Keratinocyte (primary cell): ENCODE measurements at regions not wholly inside any gene's neighbourhood (a gene's known extent, or its start where the extent isn't known, plus 50 kb on each side); places are given as distances from the start of the nearest gene placed in this dataset.

ENCODE experiments used
- DNase-seq: peaks from one replicate; pipeline ENCODE4 v3.0.0-alpha.2; 2011; ENCODE audit warnings: low read depth, missing footprints, low spot score
- FAIRE-seq: peaks from 2 replicates; lab custom pipeline; 2011; peaks lifted over from hg19 to GRCh38; lab: Jason Lieb, UNC
- H2AFZ ChIP-seq: 2 replicates; pipeline ENCODE4 v1.6.0; 2012; ENCODE audit warnings: low read length, control low read depth, inconsistent platforms; ENCODE audit not compliant: control insufficient read depth
- H3K27ac ChIP-seq: 2 replicates; pipeline ENCODE4 v1.5.1; 2011; ENCODE audit warnings: low read length; ENCODE audit not compliant: control insufficient read depth, insufficient read depth
- H3K27me3 ChIP-seq: 3 replicates; pipeline ENCODE4 v1.6.0; 2011; ENCODE audit warnings: low read length; ENCODE audit not compliant: control insufficient read depth, insufficient read depth; ENCODE audit errors: extremely low read depth
- H3K36me3 ChIP-seq, 2 experiments: 2 replicates in 1 of 2; 3 replicates in 1 of 2; pipeline ENCODE4 v1.5.1; 2011; ENCODE audit warnings: low read length in 2 of 2, mild to moderate bottlenecking in 1 of 2; ENCODE audit not compliant: control insufficient read depth in 2 of 2, insufficient read depth in 2 of 2; ENCODE audit errors: extremely low read depth in 1 of 2
- H3K4me1 ChIP-seq: 3 replicates; pipeline ENCODE4 v1.5.1; 2011; ENCODE audit warnings: low read length; ENCODE audit not compliant: control insufficient read depth, insufficient read depth; ENCODE audit errors: extremely low read depth
- H3K4me2 ChIP-seq: 3 replicates; pipeline ENCODE4 v1.6.0; 2011; ENCODE audit warnings: low read depth, low read length; ENCODE audit not compliant: control insufficient read depth, insufficient read depth; ENCODE audit errors: extremely low read depth
- H3K4me3 ChIP-seq, 3 experiments: fragments of 200-600 bp in 1 of 3; sonication (generic) in 1 of 3; 2 replicates in 2 of 3; 3 replicates in 1 of 3; pipeline ENCODE4 v1.5.1; 2011 to 2016; ENCODE audit warnings: low read length in 3 of 3, mild to moderate bottlenecking in 3 of 3, control low read depth in 2 of 3, inconsistent platforms in 1 of 3, low read depth in 1 of 3, mixed read lengths in 1 of 3, mixed run types in 1 of 3, moderate library complexity in 1 of 3; ENCODE audit not compliant: control insufficient read depth in 2 of 3, insufficient read depth in 2 of 3; ENCODE audit errors: extremely low read depth in 1 of 3
- H3K79me2 ChIP-seq: 2 replicates; pipeline ENCODE4 v1.6.0; 2012; ENCODE audit warnings: low read length; ENCODE audit not compliant: control insufficient read depth, insufficient read depth
- H3K9ac ChIP-seq: 3 replicates; pipeline ENCODE4 v1.6.0; 2011; ENCODE audit warnings: low read length; ENCODE audit not compliant: control insufficient read depth, insufficient read depth; ENCODE audit errors: extremely low read depth
- H3K9me1 ChIP-seq: 3 replicates; pipeline ENCODE4 v1.6.0; 2011; ENCODE audit warnings: low read length; ENCODE audit not compliant: control insufficient read depth, insufficient read depth; ENCODE audit errors: extremely low read depth
- H3K9me3 ChIP-seq: 2 replicates; pipeline ENCODE4 v1.5.1; 2012; ENCODE audit warnings: low read depth, low read length; ENCODE audit not compliant: control insufficient read depth
- H4K20me1 ChIP-seq: 3 replicates; pipeline ENCODE4 v1.6.0; 2011; ENCODE audit warnings: low read length; ENCODE audit not compliant: control insufficient read depth, insufficient read depth; ENCODE audit errors: extremely low read depth
- EZH2 ChIP-seq: IDR thresholded peaks from one replicate; pipeline ENCODE4 v1.6.1; 2012; ENCODE audit warnings: inconsistent platforms, mild to moderate bottlenecking, low read length, moderate library complexity
- dilution Hi-C: fragments of 300-500 bp; cut with MboI; formaldehyde crosslinking; loops from one replicate; pipeline ENCODE4 v1.7.0; 2020; ENCODE audit warnings: low sequenced_read_pairs; ENCODE audit not compliant: extremely low pct_ligation_motif_present
- TF ChIP-seq, protein P1 (sequence below), 3 experiments: IDR thresholded peaks in 1 of 3; conservative IDR thresholded peaks in 1 of 3; optimal IDR thresholded peaks in 1 of 3; 2 replicates in 2 of 3; 3 replicates in 1 of 3; pipeline versions ENCODE3 to v1.5.1; 2011; ENCODE audit warnings: low read length in 3 of 3, mild to moderate bottlenecking in 3 of 3, moderate library complexity in 2 of 3, control low read depth in 1 of 3, inconsistent platforms in 1 of 3; ENCODE audit not compliant: insufficient read depth in 2 of 3; ENCODE audit errors: extremely low read depth in 1 of 3

DNA sequence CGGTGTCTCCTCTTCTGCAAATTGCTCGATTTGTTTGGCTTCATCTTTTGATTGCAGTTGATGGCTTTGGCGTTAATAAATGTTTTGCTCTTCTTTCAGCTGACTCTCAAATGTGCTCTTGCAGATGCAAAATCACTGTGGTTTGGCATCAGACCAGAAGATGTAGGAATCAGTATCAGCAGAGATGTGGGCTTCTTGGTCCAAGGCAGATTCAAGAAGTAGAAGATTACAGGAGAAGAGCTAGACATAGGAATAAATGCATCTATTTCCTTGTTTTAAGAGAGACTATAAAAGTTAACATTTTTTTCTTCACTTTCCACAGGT lies 59.8 kb upstream of the BACH1 start:
- FAIRE-seq (peak; percentile 56), DNase-seq (no peak)
- Histone ChIP-seq H3K27ac (no peak overlapping the region), H3K9me3 (no peaks in the 10 kb centered on the region), H3K9me1 (no peaks in the 10 kb centered on the region), H3K9ac (no peak overlapping the region), H4K20me1 (no peaks in the 10 kb centered on the region), H3K36me3 (no peaks in the 10 kb centered on the region), H3K4me1 (peaks cover 32% of the 10 kb centered on the region), H3K4me3 (no peak overlapping the region), H3K27me3 (no peaks in the 10 kb centered on the region), H2AFZ (peak overlapping the region; percentile 18), H3K79me2 (no peaks in the 10 kb centered on the region), H3K4me2 (no peak overlapping the region)
- dilution Hi-C loops, result no loop called here
- no peak for TF ChIP-seq EZH2
- TF ChIP-seq, protein P1, sequence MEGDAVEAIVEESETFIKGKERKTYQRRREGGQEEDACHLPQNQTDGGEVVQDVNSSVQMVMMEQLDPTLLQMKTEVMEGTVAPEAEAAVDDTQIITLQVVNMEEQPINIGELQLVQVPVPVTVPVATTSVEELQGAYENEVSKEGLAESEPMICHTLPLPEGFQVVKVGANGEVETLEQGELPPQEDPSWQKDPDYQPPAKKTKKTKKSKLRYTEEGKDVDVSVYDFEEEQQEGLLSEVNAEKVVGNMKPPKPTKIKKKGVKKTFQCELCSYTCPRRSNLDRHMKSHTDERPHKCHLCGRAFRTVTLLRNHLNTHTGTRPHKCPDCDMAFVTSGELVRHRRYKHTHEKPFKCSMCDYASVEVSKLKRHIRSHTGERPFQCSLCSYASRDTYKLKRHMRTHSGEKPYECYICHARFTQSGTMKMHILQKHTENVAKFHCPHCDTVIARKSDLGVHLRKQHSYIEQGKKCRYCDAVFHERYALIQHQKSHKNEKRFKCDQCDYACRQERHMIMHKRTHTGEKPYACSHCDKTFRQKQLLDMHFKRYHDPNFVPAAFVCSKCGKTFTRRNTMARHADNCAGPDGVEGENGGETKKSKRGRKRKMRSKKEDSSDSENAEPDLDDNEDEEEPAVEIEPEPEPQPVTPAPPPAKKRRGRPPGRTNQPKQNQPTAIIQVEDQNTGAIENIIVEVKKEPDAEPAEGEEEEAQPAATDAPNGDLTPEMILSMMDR (optimal IDR thresholded peaks at IDR 0.05 in 1 of 3, IDR thresholded peaks at IDR 0.05 in 1 of 3, conservative IDR thresholded peaks at IDR 0.05 in 1 of 3; ENCODE audit: extremely low read depth in 1 of 3, insufficient read depth in 2 of 3, low read length in 3 of 3), result no peak

DNA sequence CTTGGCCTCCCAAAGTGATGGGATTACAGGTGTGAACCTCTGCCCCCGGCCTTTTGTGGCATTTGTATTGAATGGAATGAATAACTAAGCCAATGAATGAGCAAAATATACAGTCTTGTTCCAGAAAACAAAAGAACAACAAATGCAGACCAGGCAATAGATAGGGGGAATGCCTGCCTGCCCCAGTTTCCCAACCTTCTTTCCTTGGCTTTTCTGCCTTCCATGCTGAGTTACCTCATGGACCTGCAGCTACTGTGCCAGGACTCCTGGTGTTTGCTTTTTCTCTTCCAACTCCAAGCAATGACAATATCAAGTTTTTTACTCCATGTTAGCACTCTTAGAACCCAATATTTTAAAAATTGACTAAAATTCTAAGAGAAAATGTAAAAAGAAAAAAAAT lies 58.6 kb upstream of the BACH1 start:
- Histone ChIP-seq H3K4me3 (no peak overlapping the region), H3K4me2 (no peak overlapping the region), H4K20me1 (no peaks in the 10 kb centered on the region), H3K9me1 (no peaks in the 10 kb centered on the region), H3K79me2 (no peaks in the 10 kb centered on the region), H2AFZ (no peak overlapping the region), H3K27ac (no peak overlapping the region), H3K4me1 (peaks cover 35% of the 10 kb centered on the region), H3K9me3 (no peaks in the 10 kb centered on the region), H3K36me3 (no peaks in the 10 kb centered on the region), H3K9ac (no peak overlapping the region), H3K27me3 (no peaks in the 10 kb centered on the region)
- dilution Hi-C loops, result loop anchor here (5.0 kb wide), 1 partner anchor 63 kb away; no protein-coding TSS in a partner anchor
- FAIRE-seq (no peak), DNase-seq (no peak)
- no peak for TF ChIP-seq EZH2
- TF ChIP-seq, protein P1 (optimal IDR thresholded peaks at IDR 0.05 in 1 of 3, IDR thresholded peaks at IDR 0.05 in 1 of 3, conservative IDR thresholded peaks at IDR 0.05 in 1 of 3; ENCODE audit: extremely low read depth in 1 of 3, insufficient read depth in 2 of 3, low read length in 3 of 3), result no peak
